NB4 (cell line): ENCODE measurements at regions not wholly inside any gene's neighbourhood (a gene's known extent, or its start where the extent isn't known, plus 50 kb on each side); places are given as distances from the start of the nearest gene placed in this dataset.
A peak's percentile ranks its signal among the peaks of the same experiment; 100 is the strongest.

Source experiments
- DNase-seq: peaks from one replicate; pipeline ENCODE4 v3.0.0; 2010; ENCODE audit warnings: low read depth
- H3K4me3 ChIP-seq: one replicate; pipeline ENCODE4 v1.5.1; 2011; ENCODE audit warnings: mild to moderate bottlenecking, low read depth, low read length, moderate library complexity
- CTCF ChIP-seq: IDR thresholded peaks from one replicate; pipeline ENCODE4 v1.5.1; 2012; ENCODE audit warnings: low read depth, low read length
- MYC ChIP-seq: IDR thresholded peaks from 2 replicates; pipeline ENCODE4 v1.6.1; 2011; ENCODE audit warnings: low read depth, low read length
- POLR2A ChIP-seq: IDR thresholded peaks from 2 replicates; pipeline ENCODE4 v1.6.1; 2011; ENCODE audit warnings: mild to moderate bottlenecking; ENCODE audit not compliant: insufficient read length; ENCODE audit errors: extremely low read depth
- TF ChIP-seq, protein P1 (sequence below): IDR thresholded peaks from 2 replicates; pipeline ENCODE4 v1.6.1; 2011; ENCODE audit warnings: low read depth, low read length

- no peak overlapping the region for H3K4me3 ChIP-seq
- DNase-seq, result no peak
- TF ChIP-seq POLR2A (no peak), CTCF (no peak), MYC (no peak)
- TF ChIP-seq, protein P1, sequence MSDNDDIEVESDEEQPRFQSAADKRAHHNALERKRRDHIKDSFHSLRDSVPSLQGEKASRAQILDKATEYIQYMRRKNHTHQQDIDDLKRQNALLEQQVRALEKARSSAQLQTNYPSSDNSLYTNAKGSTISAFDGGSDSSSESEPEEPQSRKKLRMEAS, result no peak
Measured at GRCh38 chr10:112047674-112048073, 135.9 kb downstream of the GPAM start.

- TF ChIP-seq MYC, result no peak
- DNase-seq, result peak; percentile 4
- no peak overlapping the region for H3K4me3 ChIP-seq
Measured at GRCh38 chr10:112052166-112052565, 131.4 kb downstream of the GPAM start.

DNA sequence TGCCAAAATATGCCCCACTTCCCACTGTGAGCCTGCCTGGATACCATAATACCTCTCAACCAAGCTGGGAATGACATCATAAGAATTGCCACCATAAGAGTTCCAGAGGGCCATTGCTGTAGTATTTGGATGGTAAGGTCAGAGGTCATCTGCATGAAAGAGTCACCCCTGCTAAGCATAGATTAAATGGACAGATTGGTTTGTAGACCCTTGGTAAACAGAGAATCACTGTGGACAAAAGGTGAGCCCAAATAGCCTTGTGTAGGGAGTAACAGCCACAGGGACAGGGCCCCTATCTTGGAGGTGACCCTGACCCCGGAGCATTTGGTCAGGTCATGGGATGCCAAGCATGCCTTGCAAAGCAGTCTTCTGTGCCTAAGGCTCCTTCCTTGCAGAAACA is 129.7 kb downstream of the GPAM start:
- no peak for DNase-seq
- TF ChIP-seq POLR2A (no peak), CTCF (no peak), MYC (no peak)
- TF ChIP-seq, protein P1, result no peak

DNA sequence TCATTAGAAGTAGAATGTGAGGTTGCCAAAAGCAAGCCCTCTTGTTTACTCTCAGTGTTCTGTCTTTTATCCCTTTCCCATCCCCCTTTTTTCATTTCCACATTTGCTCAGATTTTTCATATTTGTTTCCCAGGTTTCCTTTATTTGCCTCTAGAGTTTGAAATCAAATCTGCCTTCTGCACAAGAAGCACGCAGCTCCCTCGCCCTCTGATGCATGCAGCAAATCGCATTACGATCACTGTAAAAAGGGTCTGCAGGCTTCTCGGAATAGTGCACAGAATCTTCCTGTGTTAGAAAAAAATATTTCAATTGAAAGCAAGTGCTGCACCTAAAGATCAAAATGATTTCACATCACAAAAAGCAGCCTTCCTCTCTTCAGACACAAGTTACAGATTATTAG is 129.0 kb downstream of the GPAM start:
- DNase-seq, result no peak
- no peak overlapping the region for H3K4me3 ChIP-seq
- no peak for TF ChIP-seq CTCF
- TF ChIP-seq POLR2A, result no peak
- TF ChIP-seq, protein P1, result no peak
- no peak for TF ChIP-seq MYC

More for the DNA sequence above, 129.7 kb downstream of the GPAM start:
- no peak overlapping the region for H3K4me3 ChIP-seq

DNA sequence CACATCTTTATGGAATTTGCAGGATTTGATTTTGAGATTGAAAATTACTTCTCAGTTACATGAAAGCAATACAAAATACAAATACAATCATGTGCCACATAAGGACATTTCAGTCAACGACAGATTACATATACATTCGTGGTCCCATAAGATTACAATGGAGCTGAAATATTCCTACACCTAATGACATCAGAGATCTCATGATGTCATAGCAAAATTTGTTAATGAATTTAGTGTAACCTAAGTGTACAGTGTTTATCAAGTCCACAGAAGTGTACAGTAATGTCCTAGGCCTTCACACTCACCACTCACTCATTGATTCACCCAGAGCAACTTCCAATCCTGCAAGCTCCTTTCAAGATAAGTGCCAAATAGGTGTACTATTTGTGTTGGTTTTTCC is 126.5 kb downstream of the GPAM start:
- DNase-seq, result no peak
- TF ChIP-seq, protein P1, result no peak
- TF ChIP-seq POLR2A (no peak), CTCF (no peak), MYC (no peak)
- no peak overlapping the region for H3K4me3 ChIP-seq

- no peak overlapping the region for H3K4me3 ChIP-seq
- TF ChIP-seq POLR2A (no peak), CTCF (no peak), MYC (no peak)
- TF ChIP-seq, protein P1, result no peak
- DNase-seq, result no peak
Measured at GRCh38 chr10:112059220-112059619, 124.3 kb downstream of the GPAM start.
